ENCODE measurements at regions not wholly inside any gene's neighbourhood (a gene's known extent, or its start where the extent isn't known, plus 50 kb on each side); places are given as distances from the start of the nearest gene placed in this dataset.
"Not testable (repeated sequence)": the region's sequence is repeated elsewhere in the genome, so short reads cannot be mapped to it uniquely, and the experiment has no call there.

DNA sequence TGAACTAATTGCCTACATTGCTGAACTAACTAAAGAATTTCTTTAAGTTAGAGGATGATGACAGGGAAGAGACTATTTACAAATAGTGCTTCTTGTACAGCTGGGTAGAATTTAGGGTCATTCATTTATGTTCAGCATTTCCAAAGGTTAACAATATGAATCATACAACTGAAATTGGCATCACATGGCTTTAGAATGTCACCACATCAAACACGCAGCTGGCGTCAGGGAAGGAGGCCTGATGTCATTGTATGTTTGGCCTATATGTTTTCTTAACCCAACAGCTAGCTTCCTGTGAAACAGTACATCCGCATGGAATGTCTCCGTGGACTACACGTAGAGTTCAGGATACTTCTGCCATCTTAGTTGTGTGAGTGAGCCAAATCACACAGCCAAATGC lies 99.0 kb upstream of the TNFSF11 start:
- no peak overlapping the region for H3K27ac Mint-ChIP-seq
- DNase-seq, result no peak
- no peak overlapping the region for H3K4me3 Mint-ChIP-seq
- CTCF ChIA-PET, result interaction anchor here (0.9 to 1.5 kb wide), 2 partner anchors 137 to 141 kb away, joined by 3 to 8 read pairs; no protein-coding TSS in a partner anchor
- peaks cover 7% of the 10 kb centered on the region for H3K4me1 Mint-ChIP-seq
- H3K27me3 Mint-ChIP-seq, result peaks cover 4% of the 10 kb centered on the region
- H3K36me3 Mint-ChIP-seq, result no peaks in the 10 kb centered on the region
- H3K9me3 Mint-ChIP-seq, result peaks cover 8% of the 10 kb centered on the region

DNA sequence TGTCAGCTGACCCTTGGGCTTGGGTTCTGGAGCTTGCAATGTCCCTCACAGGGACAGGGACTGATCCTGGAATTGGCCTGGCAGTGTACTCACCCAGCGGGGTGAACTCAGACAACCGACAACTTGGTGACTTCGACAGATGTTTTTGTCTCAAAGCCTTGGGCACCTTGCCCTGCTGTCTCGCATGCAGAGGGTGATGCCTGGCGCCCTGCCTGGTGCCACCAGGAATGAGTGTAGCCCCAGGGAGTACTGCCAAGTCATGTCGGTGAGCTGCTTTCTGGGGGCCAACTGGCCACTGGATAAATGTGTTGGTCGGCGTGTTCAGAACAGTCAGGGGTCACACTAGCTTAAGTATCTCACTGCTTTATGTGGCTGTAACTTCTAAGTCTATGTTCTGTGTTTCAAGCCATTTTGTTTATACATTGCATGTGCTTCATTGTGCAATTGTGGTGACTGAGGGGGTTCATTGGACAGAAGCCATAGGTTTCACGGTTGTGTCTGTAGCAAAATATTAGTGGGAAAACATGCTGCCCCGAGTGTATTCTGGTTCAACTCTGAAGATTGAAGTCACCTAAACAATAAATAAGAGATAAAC lies 96.3 kb upstream of the TNFSF11 start:
- peaks cover 7% of the 10 kb centered on the region for H3K4me1 Mint-ChIP-seq
- peaks cover 4% of the 10 kb centered on the region for H3K27me3 Mint-ChIP-seq

GRCh38 chr13:42478531-42479156 lies 95.3 kb upstream of the TNFSF11 start:
- peaks cover 4% of the 10 kb centered on the region for H3K27me3 Mint-ChIP-seq
- no peaks in the 10 kb centered on the region for H3K36me3 Mint-ChIP-seq
- H3K9me3 Mint-ChIP-seq, result peaks cover 8% of the 10 kb centered on the region
- CTCF ChIA-PET, result interaction anchor here (1.0 to 4.0 kb wide), 14 partner anchors 13 to 206 kb away, joined by 3 to 38 read pairs (median 5); no protein-coding TSS in a partner anchor
- no peak overlapping the region for H3K27ac Mint-ChIP-seq
- peaks cover 7% of the 10 kb centered on the region for H3K4me1 Mint-ChIP-seq
- H3K4me3 Mint-ChIP-seq, result no peak overlapping the region
- peak; percentile 20 for DNase-seq

More for the DNA sequence above, 96.3 kb upstream of the TNFSF11 start:
- CTCF ChIA-PET, result interaction anchor here (1.0 to 4.0 kb wide), 11 partner anchors 12 to 205 kb away, joined by 3 to 38 read pairs (median 5); no protein-coding TSS in a partner anchor
- Mint-ChIP-seq H3K4me3 (no peak overlapping the region), H3K36me3 (no peaks in the 10 kb centered on the region), H3K9me3 (peaks cover 8% of the 10 kb centered on the region), H3K27ac (no peak overlapping the region)
- no peak for DNase-seq

DNA sequence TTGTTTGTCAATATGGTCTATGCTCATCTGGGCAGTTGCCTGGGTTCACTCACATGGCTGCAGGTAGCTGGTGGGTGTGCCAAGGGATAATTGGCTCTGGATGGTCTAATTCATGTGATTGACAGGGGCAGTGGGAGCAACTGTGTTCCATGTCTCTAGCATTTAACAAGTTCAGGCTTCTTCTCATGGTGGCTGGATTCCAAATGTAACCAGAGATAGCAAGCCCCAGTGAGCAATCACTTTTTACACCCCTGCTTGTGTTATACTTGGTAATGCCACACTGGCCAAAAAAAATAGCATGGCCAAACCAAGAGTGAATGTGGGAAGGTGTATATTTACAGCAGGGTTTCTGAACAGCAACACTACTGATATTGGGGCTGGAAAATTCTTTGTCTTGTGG lies 89.6 kb upstream of the TNFSF11 start:
- H3K4me1 Mint-ChIP-seq, result no peaks in the 10 kb centered on the region
- no peak overlapping the region for H3K4me3 Mint-ChIP-seq
- peaks cover 2% of the 10 kb centered on the region for H3K9me3 Mint-ChIP-seq
- peaks cover 4% of the 10 kb centered on the region for H3K27me3 Mint-ChIP-seq
- no peaks in the 10 kb centered on the region for H3K36me3 Mint-ChIP-seq
- DNase-seq, result no peak
- no peak overlapping the region for H3K27ac Mint-ChIP-seq
- CTCF ChIA-PET, result no interaction called here

GRCh38 chr13:42485272-42485671 lies 88.7 kb upstream of the TNFSF11 start:
- Mint-ChIP-seq H3K9me3 (peaks cover 2% of the 10 kb centered on the region), H3K4me1 (no peaks in the 10 kb centered on the region), H3K27me3 (peaks cover 4% of the 10 kb centered on the region), H3K4me3 (no peak overlapping the region), H3K27ac (no peak overlapping the region), H3K36me3 (no peaks in the 10 kb centered on the region)
- CTCF ChIA-PET, result no interaction called here
- no peak for DNase-seq

DNA sequence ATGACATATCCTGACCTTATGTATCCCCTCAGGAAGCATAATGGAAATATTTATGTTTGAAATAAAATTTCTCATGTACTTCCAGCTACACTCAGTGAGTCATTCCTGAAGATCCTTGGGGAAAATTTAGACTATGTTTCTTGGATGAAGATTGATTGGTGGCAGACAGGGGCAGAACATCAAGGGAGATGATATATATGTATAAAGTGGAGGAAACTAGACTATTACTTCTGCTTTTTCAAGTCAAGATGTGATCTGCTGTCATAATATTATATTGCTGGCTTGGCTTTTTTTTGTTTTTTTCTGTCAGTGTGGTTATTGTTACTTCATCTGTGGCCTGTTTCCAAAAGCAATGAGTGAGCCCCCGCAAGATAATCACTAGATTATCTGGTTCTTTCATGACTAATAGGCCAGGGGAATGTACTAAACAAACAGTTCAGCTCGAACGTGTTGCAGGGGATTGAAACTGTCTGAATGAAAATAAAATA lies 87.2 kb upstream of the TNFSF11 start:
- Mint-ChIP-seq H3K4me3 (no peak overlapping the region), H3K9me3 (peaks cover 2% of the 10 kb centered on the region), H3K4me1 (no peaks in the 10 kb centered on the region), H3K36me3 (no peaks in the 10 kb centered on the region), H3K27me3 (peaks cover 4% of the 10 kb centered on the region), H3K27ac (no peak overlapping the region)
- no peak for DNase-seq
- CTCF ChIA-PET, result no interaction called here

DNA sequence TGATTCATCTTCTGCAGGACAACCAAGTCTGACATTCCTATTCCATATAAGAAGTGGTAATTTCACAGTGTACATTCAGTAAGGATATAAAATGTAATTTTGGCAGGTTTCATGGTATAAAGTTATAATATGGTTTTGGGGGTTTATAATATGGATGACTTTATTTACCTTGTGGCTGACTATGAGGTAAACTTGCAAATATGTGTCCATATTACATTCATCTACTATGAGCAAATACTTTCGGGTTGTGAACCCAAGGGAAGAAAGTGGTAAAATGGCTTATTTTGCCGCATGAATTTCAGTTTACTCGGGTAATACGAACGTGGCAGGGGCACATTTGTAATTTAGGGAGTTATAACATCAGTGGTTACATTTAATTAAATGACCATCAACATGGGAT lies 86.7 kb upstream of the TNFSF11 start:
- DNase-seq, result no peak
- Mint-ChIP-seq H3K36me3 (no peaks in the 10 kb centered on the region), H3K27ac (no peak overlapping the region), H3K4me3 (no peak overlapping the region), H3K9me3 (peaks cover 2% of the 10 kb centered on the region), H3K27me3 (peaks cover 4% of the 10 kb centered on the region), H3K4me1 (no peaks in the 10 kb centered on the region)
- CTCF ChIA-PET, result no interaction called here

DNA sequence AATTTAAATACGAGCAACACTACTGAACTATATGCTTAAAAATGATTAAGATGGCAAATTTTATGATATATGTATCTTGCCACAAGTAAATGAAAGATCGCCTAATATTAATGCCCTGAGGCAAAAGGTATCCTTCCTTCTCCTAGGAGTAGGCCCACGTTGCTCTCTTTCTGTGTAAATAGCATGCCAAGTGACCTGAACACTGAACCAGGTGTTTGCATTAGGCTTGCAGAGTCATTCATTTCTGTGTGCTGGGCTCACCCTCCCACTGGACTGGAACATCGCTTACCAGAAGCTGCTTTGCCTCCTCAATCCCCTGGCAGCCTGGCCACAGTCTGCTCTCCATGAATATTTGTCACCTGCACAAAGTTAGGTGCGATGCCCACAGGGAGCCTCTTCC lies 83.3 kb upstream of the TNFSF11 start:
- Mint-ChIP-seq H3K27ac (no peak overlapping the region), H3K4me1 (peaks cover 21% of the 10 kb centered on the region), H3K27me3 (peaks cover 4% of the 10 kb centered on the region), H3K36me3 (no peaks in the 10 kb centered on the region), H3K4me3 (no peak overlapping the region), H3K9me3 (peaks cover 2% of the 10 kb centered on the region)
- DNase-seq, result no peak
- CTCF ChIA-PET, result interaction anchor here (1.4 kb wide), 1 partner anchor 12 kb away, joined by 6 read pairs; no protein-coding TSS in a partner anchor

GRCh38 chr13:42492372-42492920 lies 81.5 kb upstream of the TNFSF11 start:
- H3K36me3 Mint-ChIP-seq, result no peaks in the 10 kb centered on the region
- peaks cover 34% of the 10 kb centered on the region for H3K4me1 Mint-ChIP-seq
- CTCF ChIA-PET, result no interaction called here

DNA sequence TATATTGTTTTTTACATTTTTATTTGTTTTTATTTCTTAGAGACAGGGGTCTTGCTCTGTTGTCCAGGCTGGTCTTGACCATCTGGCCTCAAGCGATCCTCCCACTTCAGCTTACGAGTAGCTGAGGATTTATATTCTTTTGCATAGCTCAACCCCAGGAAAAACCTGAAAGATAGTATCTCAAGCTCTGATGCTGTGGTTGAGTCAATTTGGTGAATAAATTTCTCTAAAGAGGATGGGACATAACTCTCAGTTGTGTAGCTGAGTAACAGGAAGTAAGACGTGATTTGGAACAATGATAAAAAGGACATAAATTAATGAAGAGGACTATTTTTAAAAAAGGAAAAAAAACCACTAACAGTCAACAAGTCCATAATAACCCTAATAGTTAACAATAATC lies 79.8 kb upstream of the TNFSF11 start:
- CTCF ChIA-PET, result interaction anchor here (1.0 kb wide), 1 partner anchor 13 kb away, joined by 3 read pairs; no protein-coding TSS in a partner anchor
- no peak for DNase-seq
- H3K27me3 Mint-ChIP-seq, result no peaks in the 10 kb centered on the region
- no peaks in the 10 kb centered on the region for H3K36me3 Mint-ChIP-seq
- peaks cover 46% of the 10 kb centered on the region for H3K4me1 Mint-ChIP-seq
- H3K9me3 Mint-ChIP-seq, result peaks cover 3% of the 10 kb centered on the region
- H3K27ac Mint-ChIP-seq, result no peak overlapping the region
- H3K4me3 Mint-ChIP-seq, result no peak overlapping the region

More at GRCh38 chr13:42492372-42492920, 81.5 kb upstream of the TNFSF11 start:
- H3K27me3 Mint-ChIP-seq, result peaks cover 4% of the 10 kb centered on the region
- H3K9me3 Mint-ChIP-seq, result peaks cover 5% of the 10 kb centered on the region
- H3K27ac Mint-ChIP-seq, result no peak overlapping the region
- no peak for DNase-seq
- H3K4me3 Mint-ChIP-seq, result no peak overlapping the region

DNA sequence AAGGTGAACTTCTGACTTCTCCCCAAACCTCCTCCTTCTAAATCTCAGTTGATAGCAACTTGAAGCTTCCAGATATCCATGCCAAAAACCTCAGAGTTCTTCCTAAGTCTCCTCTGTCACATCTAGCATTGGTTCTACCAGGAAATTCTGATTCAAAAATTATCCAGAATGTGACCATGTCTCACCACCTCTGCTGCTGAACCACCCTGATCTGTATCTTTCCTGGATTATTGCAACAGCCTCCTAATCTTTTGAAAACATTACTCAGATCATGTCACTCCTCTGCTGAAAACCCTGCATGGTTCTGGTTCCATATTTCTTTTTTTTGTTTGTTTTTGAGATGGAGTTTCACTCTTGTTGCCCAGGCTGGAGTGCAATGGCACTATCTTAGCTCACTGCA lies 78.7 kb upstream of the TNFSF11 start:
- peaks cover 3% of the 10 kb centered on the region for H3K9me3 Mint-ChIP-seq
- CTCF ChIA-PET, result no interaction called here
- no peak for DNase-seq
- no peaks in the 10 kb centered on the region for H3K27me3 Mint-ChIP-seq
- no peaks in the 10 kb centered on the region for H3K36me3 Mint-ChIP-seq
- H3K4me1 Mint-ChIP-seq, result peaks cover 46% of the 10 kb centered on the region
- H3K4me3 Mint-ChIP-seq, result no peak overlapping the region
- H3K27ac Mint-ChIP-seq, result peak overlapping the region; percentile 67

GRCh38 chr13:42495751-42496150 lies 78.2 kb upstream of the TNFSF11 start:
- Mint-ChIP-seq H3K27me3 (no peaks in the 10 kb centered on the region), H3K4me3 (no peak overlapping the region), H3K36me3 (no peaks in the 10 kb centered on the region), H3K9me3 (peaks cover 3% of the 10 kb centered on the region), H3K27ac (peak overlapping the region; percentile 67), H3K4me1 (peaks cover 46% of the 10 kb centered on the region)
- CTCF ChIA-PET, result no interaction called here
- no peak for DNase-seq

GRCh38 chr13:42496926-42497554 lies 76.9 kb upstream of the TNFSF11 start:
- DNase-seq, H3K9me3 Mint-ChIP-seq, H3K27me3 Mint-ChIP-seq, H3K36me3 Mint-ChIP-seq, H3K4me3 Mint-ChIP-seq: not testable (repeated sequence)
- Mint-ChIP-seq H3K4me1 (peaks cover 46% of the 10 kb centered on the region), H3K27ac (peak overlapping the region; percentile 6)
- CTCF ChIA-PET, result interaction anchor here (0.7 to 1.5 kb wide), 2 partner anchors 104 to 163 kb away, joined by 3 to 4 read pairs; no protein-coding TSS in a partner anchor

DNA sequence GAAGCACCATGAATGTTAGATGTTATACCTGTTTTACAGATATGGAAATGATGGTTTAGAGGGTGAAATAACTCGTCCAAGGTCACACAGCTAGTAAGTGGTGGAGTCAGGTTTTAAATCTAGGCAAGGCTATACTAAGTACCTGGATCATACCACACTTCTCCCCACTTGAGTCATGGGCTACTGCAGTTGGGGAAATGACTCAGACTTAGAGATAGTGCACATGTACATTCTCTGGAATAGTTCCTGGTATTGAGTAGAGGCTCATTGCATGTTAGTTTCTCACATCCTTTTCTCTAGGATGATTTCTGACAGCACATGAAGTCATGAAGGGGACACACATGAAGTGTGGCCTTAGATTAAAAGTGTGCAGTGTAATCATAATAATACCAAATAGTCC lies 76.2 kb upstream of the TNFSF11 start:
- H3K4me1 Mint-ChIP-seq, result peaks cover 46% of the 10 kb centered on the region
- CTCF ChIA-PET, result interaction anchor here (0.7 to 1.5 kb wide), 2 partner anchors 105 to 164 kb away, joined by 3 to 4 read pairs; no protein-coding TSS in a partner anchor
- H3K4me3 Mint-ChIP-seq, result no peak overlapping the region
- no peaks in the 10 kb centered on the region for H3K27me3 Mint-ChIP-seq
- peaks cover 6% of the 10 kb centered on the region for H3K9me3 Mint-ChIP-seq
- DNase-seq, result no peak
- no peak overlapping the region for H3K27ac Mint-ChIP-seq
- H3K36me3 Mint-ChIP-seq, result no peaks in the 10 kb centered on the region

All from activated naive CD4-positive, alpha-beta T cell treated with anti-CD3 and anti-CD28 coated beads, Interleukin-2, amount 10 ng/mL, durations not matched to agents 7 days and 5 days (primary cell).